CD14-positive monocyte (primary cell): ENCODE measurements at regions not wholly inside any gene's neighbourhood (a gene's known extent, or its start where the extent isn't known, plus 50 kb on each side); places are given as distances from the start of the nearest gene placed in this dataset.
A peak's percentile ranks its signal among the peaks of the same experiment; 100 is the strongest.

Experiments
- DNase-seq, 3 donors: peaks; one replicate each; pipeline ENCODE4 v3.0.0-alpha.2; 2011 to 2022
- H2AFZ ChIP-seq: 2 replicates; pipeline ENCODE4 v1.6.0; 2012; ENCODE audit warnings: mild to moderate bottlenecking, low read depth, low read length, inconsistent platforms; ENCODE audit not compliant: insufficient read depth, poor library complexity, severe bottlenecking
- H3K27ac ChIP-seq, 2 donors: 1 replicate in 1 of 2; 2 replicates in 1 of 2; pipeline ENCODE4 v1.5.1; 2012 to 2013; ENCODE audit warnings: low read length in 2 of 2, control low read depth in 1 of 2, inconsistent platforms in 1 of 2, low read depth in 1 of 2, mild to moderate bottlenecking in 1 of 2
- H3K27me3 ChIP-seq, 2 donors: one replicate each; pipeline versions ENCODE4 v1.6.0 to v1.6.1; 2011 to 2013; ENCODE audit warnings: low read length in 2 of 2; ENCODE audit not compliant: control insufficient read depth in 2 of 2, insufficient read depth in 2 of 2
- H3K36me3 ChIP-seq, 2 donors: replicated peaks in 1 of 2; 1 replicate in 1 of 2; 2 replicates in 1 of 2; pipeline versions ENCODE4 v1.5.1 to v1.6.1; 2012 to 2013; ENCODE audit warnings: low read length in 2 of 2, control low read depth in 1 of 2, inconsistent platforms in 1 of 2, mild to moderate bottlenecking in 1 of 2; ENCODE audit not compliant: insufficient read depth in 2 of 2, control insufficient read depth in 1 of 2
- H3K4me1 ChIP-seq, 2 donors: 1 replicate in 1 of 2; 2 replicates in 1 of 2; pipeline versions ENCODE4 v1.5.1 to v1.6.1; 2012 to 2013; ENCODE audit warnings: low read length in 2 of 2, control low read depth in 1 of 2, inconsistent platforms in 1 of 2, mild to moderate bottlenecking in 1 of 2, moderate library complexity in 1 of 2; ENCODE audit not compliant: insufficient read depth in 2 of 2, control insufficient read depth in 1 of 2
- H3K4me2 ChIP-seq: replicated peaks from 2 replicates; pipeline ENCODE3; 2012; ENCODE audit warnings: low read length, moderate library complexity, mild to moderate bottlenecking; ENCODE audit not compliant: poor library complexity, severe bottlenecking; ENCODE audit errors: extremely low read depth
- H3K4me3 ChIP-seq, 3 experiments: fragments of 200-600 bp in 1 of 3; sonication (generic) in 1 of 3; replicated peaks in 1 of 3; 1 replicate in 2 of 3; 2 replicates in 1 of 3; pipeline ENCODE4 v1.5.1; 2011 to 2013; ENCODE audit warnings: low read length in 3 of 3, mild to moderate bottlenecking in 3 of 3, control low read depth in 2 of 3, low read depth in 2 of 3, inconsistent platforms in 1 of 3, moderate library complexity in 1 of 3
- H3K79me2 ChIP-seq: 2 replicates; pipeline ENCODE4 v1.6.0; 2012; ENCODE audit warnings: mild to moderate bottlenecking, control low read depth, inconsistent platforms, low read length, moderate library complexity; ENCODE audit not compliant: insufficient read depth
- H3K9ac ChIP-seq: 2 replicates; pipeline ENCODE4 v1.6.0; 2017; ENCODE audit warnings: low read length, mild to moderate bottlenecking; ENCODE audit not compliant: insufficient read depth, poor library complexity, severe bottlenecking
- H3K9me3 ChIP-seq, 2 donors: replicated peaks in 1 of 2; 1 replicate in 1 of 2; 2 replicates in 1 of 2; pipeline versions ENCODE4 v1.5.1 to v1.6.1; 2012 to 2013; ENCODE audit warnings: low read length in 2 of 2, control low read depth in 1 of 2; ENCODE audit not compliant: control insufficient read depth in 1 of 2, insufficient read depth in 1 of 2
- H4K20me1 ChIP-seq: 2 replicates; pipeline ENCODE4 v1.6.0; 2012; ENCODE audit warnings: mild to moderate bottlenecking, low read length, control low read depth, moderate library complexity; ENCODE audit not compliant: insufficient read depth
- H3K27ac Mint-ChIP-seq, 7 donors: one replicate each; pipeline ENCODE4 v1.8.0; 2020; ENCODE audit warnings: mild to moderate bottlenecking in 7 of 7, mixed read lengths in 7 of 7, moderate library complexity in 6 of 7, inconsistent platforms in 2 of 7
- H3K27me3 Mint-ChIP-seq, 3 donors: one replicate each; pipeline ENCODE4 v1.8.0; 2021 to 2022; ENCODE audit warnings: low read depth in 3 of 3, mild to moderate bottlenecking in 3 of 3, mixed read lengths in 3 of 3, moderate library complexity in 3 of 3, inconsistent platforms in 1 of 3
- H3K36me3 Mint-ChIP-seq, 2 donors: one replicate each; pipeline ENCODE4 v1.8.0; 2020; ENCODE audit warnings: mixed read lengths in 2 of 2, inconsistent platforms in 1 of 2, mild to moderate bottlenecking in 1 of 2
- H3K4me1 Mint-ChIP-seq: one replicate; pipeline ENCODE4 v1.8.0; 2020; ENCODE audit warnings: mild to moderate bottlenecking, mixed read lengths
- H3K4me3 Mint-ChIP-seq, 2 donors: one replicate each; pipeline ENCODE4 v1.8.0; 2020; ENCODE audit warnings: mild to moderate bottlenecking in 2 of 2, mixed read lengths in 2 of 2, moderate library complexity in 1 of 2
- H3K9me3 Mint-ChIP-seq, 7 donors: one replicate each; pipeline ENCODE4 v1.8.0; 2020 to 2022; ENCODE audit warnings: mixed read lengths in 7 of 7, mild to moderate bottlenecking in 6 of 7, moderate library complexity in 6 of 7, inconsistent platforms in 2 of 7
- CTCF ChIP-seq: fragments of 200-600 bp; IDR thresholded peaks from one replicate; pipeline ENCODE4 v1.8.0; 2022; ENCODE audit warnings: antibody characterized with exemption, mild to moderate bottlenecking
- WGBS: methylation state at CpG from one replicate; pipeline ENCODE4 v1.1.5; 2013; ENCODE audit warnings: missing lambda C conversion rate; ENCODE audit not compliant: insufficient coverage; 5-methylcytosine and 5-hydroxymethylcytosine counted together
- intact Hi-C, 2 donors: fragments of 100-400 bp; cut with micrococcal nuclease; formaldehyde crosslinking; loops; one replicate each; pipeline versions ENCODE4 v1.15.0 to v1.15.1; 2023

- Mint-ChIP-seq H3K27ac (no peak overlapping the region), H3K36me3 (no peaks in the 10 kb centered on the region), H3K27me3 (no peaks in the 10 kb centered on the region), H3K4me3 (no peak overlapping the region), H3K9me3 (peaks cover 0 to 2% (median 0%) of the 10 kb centered on the region in 7 donors), H3K4me1 (peaks cover 7% of the 10 kb centered on the region)
- Histone ChIP-seq H3K4me1 (no peaks in the 10 kb centered on the region), H3K36me3 (no peaks in the 10 kb centered on the region), H3K79me2 (no peaks in the 10 kb centered on the region), H3K4me3 (no peak overlapping the region), H3K27ac (no peak overlapping the region), H3K27me3 (no peaks in the 10 kb centered on the region), H2AFZ (no peak overlapping the region), H3K9ac (no peak overlapping the region), H3K9me3 (no peaks in the 10 kb centered on the region), H4K20me1 (no peaks in the 10 kb centered on the region), H3K4me2 (no peak overlapping the region)
- TF ChIP-seq CTCF: peak; percentile 23
- WGBS: no CpG with 5 or more reads among the region's 5 CpGs
- intact Hi-C loops: no loop called here
- no peak for DNase-seq
Measured at GRCh38 chr2:190804182-190804795, 76.3 kb upstream of the GLS start.

- Histone ChIP-seq H3K79me2 (no peaks in the 10 kb centered on the region), H3K27ac (no peak overlapping the region), H3K36me3 (no peaks in the 10 kb centered on the region), H3K27me3 (no peaks in the 10 kb centered on the region), H4K20me1 (no peaks in the 10 kb centered on the region), H3K9me3 (no peaks in the 10 kb centered on the region), H3K4me2 (no peak overlapping the region), H2AFZ (no peak overlapping the region), H3K9ac (no peak overlapping the region), H3K4me3 (no peak overlapping the region), H3K4me1 (no peaks in the 10 kb centered on the region)
- no peak for TF ChIP-seq CTCF
- Mint-ChIP-seq H3K4me3 (no peak overlapping the region), H3K36me3 (no peaks in the 10 kb centered on the region), H3K9me3 (peaks cover 0 to 2% (median 0%) of the 10 kb centered on the region in 7 donors), H3K27me3 (peaks cover 0 to 1% (median 0%) of the 10 kb centered on the region in 3 donors), H3K4me1 (peaks cover 9% of the 10 kb centered on the region), H3K27ac (no peak overlapping the region)
- no peak for DNase-seq
- no CpG with 5 or more reads among the region's 1 CpG for WGBS
- intact Hi-C loops: no loop called here
Measured at GRCh38 chr2:190805126-190805525, 75.5 kb upstream of the GLS start.
